Trophoblast cell (in vitro differentiated cells and primary cell): ENCODE measurements at regions not wholly inside any gene's neighbourhood (a gene's known extent, or its start where the extent isn't known, plus 50 kb on each side); places are given as distances from the start of the nearest gene placed in this dataset.

Experiments used
- DNase-seq, 2 donors: peaks; one replicate each; pipeline ENCODE4 v3.0.0-alpha.2; 2016
- H2AFZ ChIP-seq: 2 replicates; pipeline ENCODE4 v1.6.1; 2013; ENCODE audit warnings: low read length, moderate library complexity, mild to moderate bottlenecking; ENCODE audit not compliant: insufficient read depth, poor library complexity
- H2AK5ac ChIP-seq: 2 replicates; pipeline ENCODE4 v1.6.1; 2013; ENCODE audit warnings: mild to moderate bottlenecking, low read length
- H2BK120ac ChIP-seq: 2 replicates; pipeline ENCODE4 v1.6.1; 2013; ENCODE audit warnings: low read length, mild to moderate bottlenecking, moderate library complexity; ENCODE audit not compliant: insufficient read depth, poor library complexity
- H2BK12ac ChIP-seq: 2 replicates; pipeline ENCODE4 v1.6.1; 2013; ENCODE audit warnings: mild to moderate bottlenecking, low read length, moderate library complexity
- H2BK5ac ChIP-seq: 2 replicates; pipeline ENCODE4 v1.6.1; 2013; ENCODE audit warnings: low read length, low read depth, moderate library complexity, mild to moderate bottlenecking; ENCODE audit not compliant: poor library complexity
- H3K14ac ChIP-seq: 2 replicates; pipeline ENCODE4 v1.6.1; 2013; ENCODE audit warnings: mild to moderate bottlenecking, low read length
- H3K18ac ChIP-seq: 2 replicates; pipeline ENCODE4 v1.6.1; 2013; ENCODE audit warnings: mild to moderate bottlenecking, low read length
- H3K23ac ChIP-seq: 2 replicates; pipeline ENCODE4 v1.6.1; 2013; ENCODE audit warnings: low read length
- H3K27ac ChIP-seq: 2 replicates; pipeline ENCODE4 v1.5.1; 2013; ENCODE audit warnings: low read depth, mild to moderate bottlenecking, inconsistent platforms, low read length, moderate library complexity
- H3K27me3 ChIP-seq: 2 replicates; pipeline ENCODE4 v1.6.1; 2013; ENCODE audit warnings: inconsistent platforms, mild to moderate bottlenecking, low read length, moderate library complexity; ENCODE audit not compliant: insufficient read depth
- H3K36me3 ChIP-seq, 2 experiments: 1 replicate in 1 of 2; 2 replicates in 1 of 2; pipeline ENCODE4 v1.6.1; 2013; ENCODE audit warnings: low read length in 2 of 2, mild to moderate bottlenecking in 2 of 2, moderate library complexity in 1 of 2; ENCODE audit not compliant: insufficient read depth in 2 of 2, control insufficient read depth in 1 of 2
- H3K4ac ChIP-seq: 2 replicates; pipeline ENCODE4 v1.6.1; 2013; ENCODE audit warnings: low read depth, mild to moderate bottlenecking, low read length, moderate library complexity
- H3K4me1 ChIP-seq, 2 experiments: 1 replicate in 1 of 2; 2 replicates in 1 of 2; pipeline ENCODE4 v1.6.1; 2013; ENCODE audit warnings: low read length in 2 of 2, mild to moderate bottlenecking in 2 of 2, moderate library complexity in 1 of 2; ENCODE audit not compliant: insufficient read depth in 2 of 2, control insufficient read depth in 1 of 2
- H3K4me2 ChIP-seq: 2 replicates; pipeline ENCODE4 v1.6.1; 2013; ENCODE audit warnings: inconsistent platforms, mild to moderate bottlenecking, low read length, moderate library complexity
- H3K4me3 ChIP-seq: 2 replicates; pipeline ENCODE4 v1.5.1; 2013; ENCODE audit warnings: mild to moderate bottlenecking, low read depth, low read length, inconsistent platforms
- H3K79me1 ChIP-seq: one replicate; pipeline ENCODE4 v1.6.1; 2013; ENCODE audit warnings: low read length
- H3K79me2 ChIP-seq: 2 replicates; pipeline ENCODE4 v1.6.1; 2013; ENCODE audit warnings: low read length, mild to moderate bottlenecking; ENCODE audit not compliant: control insufficient read depth, insufficient read depth, poor library complexity
- H3K9ac ChIP-seq: 2 replicates; pipeline ENCODE4 v1.6.1; 2013; ENCODE audit warnings: mild to moderate bottlenecking, low read length
- H3K9me3 ChIP-seq: 2 replicates; pipeline ENCODE4 v1.6.1; 2013; ENCODE audit warnings: low read depth, mild to moderate bottlenecking, control low read depth, inconsistent platforms, low read length; ENCODE audit not compliant: insufficient read depth
- H4K12ac ChIP-seq: 2 replicates; pipeline ENCODE4 v1.6.1; 2013; ENCODE audit warnings: low read depth, mild to moderate bottlenecking, low read length, moderate library complexity
- H4K8ac ChIP-seq: 2 replicates; pipeline ENCODE4 v1.6.1; 2013; ENCODE audit warnings: low read depth, mild to moderate bottlenecking, low read length, moderate library complexity
- H4K91ac ChIP-seq: one replicate; pipeline ENCODE4 v1.6.1; 2013; ENCODE audit warnings: low read depth, mild to moderate bottlenecking, low read length, moderate library complexity
- WGBS: extraction: QIAGEN DNeasy Blood & Tissue Kit; methylation state at CpG from one replicate; pipeline ENCODE4 v1.1.7; 2013; ENCODE audit warnings: missing lambda C conversion rate; ENCODE audit not compliant: insufficient read length, insufficient coverage; ENCODE audit errors: extremely low coverage; 5-methylcytosine and 5-hydroxymethylcytosine counted together

GRCh38 chr5:77545285-77545684 is 53.2 kb upstream of the WDR41 start:
- no peak overlapping the region for H3K9ac ChIP-seq
- no peak overlapping the region for H3K18ac ChIP-seq
- no peak for DNase-seq
- H3K4me1 ChIP-seq, result no peaks in the 10 kb centered on the region
- H3K36me3 ChIP-seq, result no peaks in the 10 kb centered on the region
- no peak overlapping the region for H3K27ac ChIP-seq
- no peak overlapping the region for H3K4ac ChIP-seq
- H2BK12ac ChIP-seq, result no peak overlapping the region
- H3K9me3 ChIP-seq, result peaks cover 3% of the 10 kb centered on the region
- WGBS, result no CpG with 5 or more reads among the region's 12 CpGs
- no peaks in the 10 kb centered on the region for H3K79me2 ChIP-seq
- no peak overlapping the region for H2AK5ac ChIP-seq
- no peak overlapping the region for H3K23ac ChIP-seq
- H4K91ac ChIP-seq, result no peak overlapping the region
- H2AFZ ChIP-seq, result no peak overlapping the region
- no peak overlapping the region for H3K4me2 ChIP-seq
- H3K27me3 ChIP-seq, result no peaks in the 10 kb centered on the region
- H3K4me3 ChIP-seq, result no peak overlapping the region
- no peaks in the 10 kb centered on the region for H3K79me1 ChIP-seq
- no peak overlapping the region for H4K8ac ChIP-seq
- no peak overlapping the region for H4K12ac ChIP-seq
- no peak overlapping the region for H3K14ac ChIP-seq
- no peak overlapping the region for H2BK5ac ChIP-seq
- H2BK120ac ChIP-seq, result no peak overlapping the region
